ENCODE measurements at regions not wholly inside any gene's neighbourhood (a gene's known extent, or its start where the extent isn't known, plus 50 kb on each side); places are given as distances from the start of the nearest gene placed in this dataset.

DNA sequence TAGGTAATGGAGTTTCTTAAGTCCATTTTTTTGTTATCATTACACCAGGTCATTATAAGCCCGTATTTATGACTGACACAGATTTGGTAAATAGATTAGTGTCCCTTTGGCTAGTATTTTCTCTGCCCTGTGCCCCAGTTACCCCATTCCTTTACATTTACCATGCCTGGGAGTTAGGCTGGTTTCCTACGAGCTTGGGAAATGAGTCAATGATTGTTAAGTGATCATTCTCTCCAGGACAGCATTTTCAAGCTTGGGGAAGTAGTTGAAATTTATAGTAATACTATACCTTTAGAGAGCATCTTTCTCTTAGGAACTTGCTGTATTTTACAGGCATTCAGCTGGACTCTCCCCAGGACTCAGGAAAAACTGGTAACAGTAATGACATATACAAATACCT is 573.1 kb downstream of the TLE4 start:
- H3K9me3 ChIP-seq = no peaks in the 10 kb centered on the region
- TF ChIP-seq POLR2AphosphoS5 (IDR thresholded peaks at IDR 0.05) = no peak
- TF ChIP-seq, protein P1, sequence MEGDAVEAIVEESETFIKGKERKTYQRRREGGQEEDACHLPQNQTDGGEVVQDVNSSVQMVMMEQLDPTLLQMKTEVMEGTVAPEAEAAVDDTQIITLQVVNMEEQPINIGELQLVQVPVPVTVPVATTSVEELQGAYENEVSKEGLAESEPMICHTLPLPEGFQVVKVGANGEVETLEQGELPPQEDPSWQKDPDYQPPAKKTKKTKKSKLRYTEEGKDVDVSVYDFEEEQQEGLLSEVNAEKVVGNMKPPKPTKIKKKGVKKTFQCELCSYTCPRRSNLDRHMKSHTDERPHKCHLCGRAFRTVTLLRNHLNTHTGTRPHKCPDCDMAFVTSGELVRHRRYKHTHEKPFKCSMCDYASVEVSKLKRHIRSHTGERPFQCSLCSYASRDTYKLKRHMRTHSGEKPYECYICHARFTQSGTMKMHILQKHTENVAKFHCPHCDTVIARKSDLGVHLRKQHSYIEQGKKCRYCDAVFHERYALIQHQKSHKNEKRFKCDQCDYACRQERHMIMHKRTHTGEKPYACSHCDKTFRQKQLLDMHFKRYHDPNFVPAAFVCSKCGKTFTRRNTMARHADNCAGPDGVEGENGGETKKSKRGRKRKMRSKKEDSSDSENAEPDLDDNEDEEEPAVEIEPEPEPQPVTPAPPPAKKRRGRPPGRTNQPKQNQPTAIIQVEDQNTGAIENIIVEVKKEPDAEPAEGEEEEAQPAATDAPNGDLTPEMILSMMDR (IDR thresholded peaks at IDR 0.05) = no peak
- TF ChIP-seq POLR2A (IDR thresholded peaks at IDR 0.05; ENCODE audit: low read depth) = no peak
- no peak for TF ChIP-seq EP300 (IDR thresholded peaks at IDR 0.05)
- intact Hi-C loops (cut with DNase I) = no loop called here
- H3K27ac ChIP-seq (replicated peaks in 1 of 4) = no peak overlapping the region
- 89% methylated on average over 2 of the region's 2 CpGs for WGBS
- no peaks in the 10 kb centered on the region for H3K4me1 ChIP-seq
- H3K36me3 ChIP-seq = no peaks in the 10 kb centered on the region
- H3K4me3 ChIP-seq = no peak overlapping the region
- H3K27me3 ChIP-seq = no peaks in the 10 kb centered on the region
- DNase-seq (ENCODE audit: extremely low spot score) = no peak

DNA sequence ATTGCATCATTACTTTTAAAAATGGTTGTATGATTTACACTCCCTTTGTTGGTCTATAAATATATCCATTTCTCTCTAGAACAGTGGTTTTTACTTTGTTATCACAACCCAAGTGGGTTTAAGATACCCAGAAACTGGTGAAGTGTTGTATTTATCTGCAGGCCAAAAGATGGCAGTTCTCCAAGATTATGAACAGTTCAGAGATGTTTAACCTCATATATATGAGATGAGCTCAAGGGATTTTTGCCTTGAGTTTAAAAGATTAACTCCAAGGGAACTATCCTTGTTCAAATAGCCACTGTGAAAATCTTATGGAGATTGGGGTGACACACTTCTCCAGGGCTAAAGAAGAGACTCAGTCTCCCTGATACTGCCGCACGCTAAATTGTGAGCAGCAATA is 572.6 kb downstream of the TLE4 start:
- WGBS = 92% methylated on average over 2 of the region's 2 CpGs
- H3K9me3 ChIP-seq = no peaks in the 10 kb centered on the region
- no peaks in the 10 kb centered on the region for H3K36me3 ChIP-seq
- TF ChIP-seq, protein P1 (IDR thresholded peaks at IDR 0.05) = no peak
- no peak for TF ChIP-seq POLR2A (IDR thresholded peaks at IDR 0.05; ENCODE audit: low read depth)
- no peak for DNase-seq (ENCODE audit: extremely low spot score)
- no peaks in the 10 kb centered on the region for H3K4me1 ChIP-seq
- no peak overlapping the region for H3K27ac ChIP-seq (replicated peaks in 1 of 4)
- H3K27me3 ChIP-seq = no peaks in the 10 kb centered on the region
- intact Hi-C loops (cut with DNase I) = no loop called here
- no peak overlapping the region for H3K4me3 ChIP-seq

DNA sequence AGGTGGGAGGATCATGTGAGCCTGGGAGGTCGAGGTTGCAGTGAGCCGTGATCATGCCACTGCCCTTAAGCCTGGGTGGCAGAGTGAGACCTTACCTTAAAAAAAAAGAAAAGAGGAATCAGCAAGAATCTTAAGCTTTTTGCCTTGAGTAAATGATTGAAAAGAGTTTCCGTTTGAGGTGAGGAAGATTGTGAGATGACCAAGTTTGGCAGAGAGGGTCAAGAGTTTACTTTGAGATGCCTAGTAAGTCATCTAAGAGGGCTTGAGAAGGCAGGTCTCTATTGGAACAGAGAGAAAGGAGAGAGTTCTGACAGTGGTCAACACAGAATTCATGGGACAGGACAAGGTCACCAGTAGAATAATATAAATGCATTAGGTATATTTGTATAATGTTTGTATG is 572.1 kb downstream of the TLE4 start:
- Histone ChIP-seq H3K4me1 (no peaks in the 10 kb centered on the region), H3K9me3 (no peaks in the 10 kb centered on the region), H3K27ac (replicated peaks in 1 of 4) (no peak overlapping the region), H3K36me3 (no peaks in the 10 kb centered on the region), H3K4me3 (no peak overlapping the region), H3K27me3 (no peaks in the 10 kb centered on the region)
- no peak for TF ChIP-seq POLR2A (IDR thresholded peaks at IDR 0.05; ENCODE audit: low read depth)
- no peak for TF ChIP-seq POLR2AphosphoS5 (IDR thresholded peaks at IDR 0.05)
- no peak for TF ChIP-seq EP300 (IDR thresholded peaks at IDR 0.05)
- TF ChIP-seq, protein P1 (IDR thresholded peaks at IDR 0.05) = no peak
- 96% methylated on average over 3 of the region's 3 CpGs for WGBS
- intact Hi-C loops (cut with DNase I) = no loop called here
- no peak for DNase-seq (ENCODE audit: extremely low spot score)

DNA sequence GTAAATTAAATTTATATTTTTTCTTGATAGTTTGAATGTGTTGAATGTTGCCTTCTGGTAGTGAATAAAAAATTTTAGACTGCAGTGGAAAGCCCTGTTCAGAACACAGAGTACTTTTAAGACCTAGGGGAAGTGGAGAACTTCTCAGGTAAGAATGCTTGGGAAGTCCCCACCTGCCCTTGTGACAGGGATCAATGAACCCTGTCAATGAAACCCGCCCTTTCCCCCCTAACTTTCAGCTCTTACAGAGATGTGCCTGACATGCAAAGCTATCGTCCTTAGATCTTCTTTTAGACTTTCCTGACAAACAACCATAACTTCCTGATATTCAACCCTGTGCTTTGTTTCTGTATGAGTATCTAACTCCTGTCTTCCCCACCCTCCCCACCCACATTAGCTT is 562.7 kb downstream of the TLE4 start:
- WGBS = 80% methylated on average over 2 of the region's 2 CpGs
- Histone ChIP-seq H3K27ac (replicated peaks in 1 of 4) (no peak overlapping the region), H3K27me3 (no peaks in the 10 kb centered on the region), H3K4me1 (no peaks in the 10 kb centered on the region), H3K4me3 (no peak overlapping the region), H3K9me3 (no peaks in the 10 kb centered on the region), H3K36me3 (no peaks in the 10 kb centered on the region)
- TF ChIP-seq, protein P1 (IDR thresholded peaks at IDR 0.05) = no peak
- TF ChIP-seq POLR2A (IDR thresholded peaks at IDR 0.05; ENCODE audit: low read depth) = no peak
- no peak for TF ChIP-seq POLR2AphosphoS5 (IDR thresholded peaks at IDR 0.05)
- no peak for TF ChIP-seq EP300 (IDR thresholded peaks at IDR 0.05)
- no peak for DNase-seq (ENCODE audit: extremely low spot score)
- intact Hi-C loops (cut with DNase I) = no loop called here

DNA sequence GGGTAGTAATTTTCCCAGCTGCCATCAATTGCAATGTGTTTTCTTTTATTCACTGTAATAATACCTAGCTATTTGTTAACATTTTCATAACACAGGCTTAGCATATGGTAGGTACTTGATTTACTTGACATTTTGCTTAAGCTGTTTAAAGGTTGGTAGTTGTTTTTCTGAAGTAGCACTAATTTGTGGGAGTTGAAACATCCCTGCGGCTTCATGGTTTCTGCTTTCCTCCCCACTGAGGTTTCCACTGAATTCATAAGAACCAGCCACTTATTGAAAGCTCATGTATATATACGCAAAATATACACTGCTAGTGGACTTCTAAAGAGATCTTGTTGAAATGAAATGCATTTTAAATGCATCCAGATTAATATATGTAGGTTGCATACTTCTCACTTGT is 559.9 kb downstream of the TLE4 start:
- Histone ChIP-seq H3K27ac (replicated peaks in 1 of 4) (no peak overlapping the region), H3K4me3 (no peak overlapping the region), H3K36me3 (no peaks in the 10 kb centered on the region), H3K27me3 (no peaks in the 10 kb centered on the region), H3K9me3 (no peaks in the 10 kb centered on the region), H3K4me1 (no peaks in the 10 kb centered on the region)
- DNase-seq (ENCODE audit: extremely low spot score) = no peak
- intact Hi-C loops (cut with DNase I) = no loop called here
- whole genome bisulfite sequencing = 98% methylated on average over 2 of the region's 2 CpGs
- TF ChIP-seq, protein P1 (IDR thresholded peaks at IDR 0.05) = no peak
- no peak for TF ChIP-seq EP300 (IDR thresholded peaks at IDR 0.05)
- TF ChIP-seq POLR2A (IDR thresholded peaks at IDR 0.05; ENCODE audit: low read depth) = no peak
- no peak for TF ChIP-seq POLR2AphosphoS5 (IDR thresholded peaks at IDR 0.05)
